ENCODE measurements at regions not wholly inside any gene's neighbourhood (a gene's known extent, or its start where the extent isn't known, plus 50 kb on each side); places are given as distances from the start of the nearest gene placed in this dataset.

GRCh38 chr7:118476036-118476435, 251.5 kb downstream of the ANKRD7 start:
- TF ChIP-seq CTCF (IDR thresholded peaks at IDR 0.05), result no peak
- TF ChIP-seq POLR2A (IDR thresholded peaks at IDR 0.05), result no peak
